ENCODE measurements at regions not wholly inside any gene's neighbourhood (a gene's known extent, or its start where the extent isn't known, plus 50 kb on each side); places are given as distances from the start of the nearest gene placed in this dataset.

DNA sequence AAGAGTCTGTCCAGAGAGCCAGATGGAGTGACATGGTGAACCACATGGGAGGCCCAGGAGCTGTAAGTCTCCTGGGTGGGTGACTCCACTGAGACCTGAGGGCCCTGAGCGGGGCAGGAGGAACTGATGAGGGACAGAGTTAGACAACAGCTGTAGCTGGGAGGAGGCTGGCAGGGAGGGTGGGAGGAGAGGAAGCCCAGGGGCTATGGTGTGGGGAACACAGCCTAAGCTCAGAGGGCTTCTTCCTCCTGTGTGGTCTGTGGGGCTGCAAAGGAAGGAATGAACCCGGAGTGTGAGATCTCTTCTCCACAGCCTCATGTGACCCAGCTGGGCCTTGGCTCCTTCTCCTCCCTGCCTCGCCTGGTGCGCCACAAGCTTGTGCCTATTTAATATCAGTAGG, 395.6 kb upstream of the HS6ST1 start:
- TF ChIP-seq, protein P1, sequence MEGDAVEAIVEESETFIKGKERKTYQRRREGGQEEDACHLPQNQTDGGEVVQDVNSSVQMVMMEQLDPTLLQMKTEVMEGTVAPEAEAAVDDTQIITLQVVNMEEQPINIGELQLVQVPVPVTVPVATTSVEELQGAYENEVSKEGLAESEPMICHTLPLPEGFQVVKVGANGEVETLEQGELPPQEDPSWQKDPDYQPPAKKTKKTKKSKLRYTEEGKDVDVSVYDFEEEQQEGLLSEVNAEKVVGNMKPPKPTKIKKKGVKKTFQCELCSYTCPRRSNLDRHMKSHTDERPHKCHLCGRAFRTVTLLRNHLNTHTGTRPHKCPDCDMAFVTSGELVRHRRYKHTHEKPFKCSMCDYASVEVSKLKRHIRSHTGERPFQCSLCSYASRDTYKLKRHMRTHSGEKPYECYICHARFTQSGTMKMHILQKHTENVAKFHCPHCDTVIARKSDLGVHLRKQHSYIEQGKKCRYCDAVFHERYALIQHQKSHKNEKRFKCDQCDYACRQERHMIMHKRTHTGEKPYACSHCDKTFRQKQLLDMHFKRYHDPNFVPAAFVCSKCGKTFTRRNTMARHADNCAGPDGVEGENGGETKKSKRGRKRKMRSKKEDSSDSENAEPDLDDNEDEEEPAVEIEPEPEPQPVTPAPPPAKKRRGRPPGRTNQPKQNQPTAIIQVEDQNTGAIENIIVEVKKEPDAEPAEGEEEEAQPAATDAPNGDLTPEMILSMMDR (IDR thresholded peaks at IDR 0.05): no peak
- TF ChIP-seq POLR2A (IDR thresholded peaks at IDR 0.05): no peak
